Ovary (tissue), 7 donors: ENCODE measurements at regions not wholly inside any gene's neighbourhood (a gene's known extent, or its start where the extent isn't known, plus 50 kb on each side); places are given as distances from the start of the nearest gene placed in this dataset.
A peak's percentile ranks its signal among the peaks of the same experiment; 100 is the strongest.

Experiments used
- DNase-seq, 5 donors: peaks; one replicate each; pipeline ENCODE4 v3.0.0-alpha.2; 2019 to 2020
- H3K27ac ChIP-seq, 2 donors: fragments of 200-600 bp; one replicate each; pipeline versions ENCODE4 v1.5.1 to v1.8.0; 2019 to 2022
- H3K27me3 ChIP-seq: fragments of 200-600 bp; one replicate; pipeline ENCODE4 v1.8.0; 2022
- H3K36me3 ChIP-seq: fragments of 200-600 bp; sonication (generic); one replicate; pipeline ENCODE4 v1.5.1; 2019
- H3K4me1 ChIP-seq: one replicate; pipeline ENCODE4 v1.8.1; 2013; ENCODE audit warnings: mild to moderate bottlenecking, moderate library complexity; ENCODE audit not compliant: insufficient read depth
- H3K4me3 ChIP-seq: fragments of 200-600 bp; sonication (generic); one replicate; pipeline ENCODE4 v1.5.1; 2017
- H3K9me3 ChIP-seq, 2 donors: fragments of 200-600 bp in 1 of 2; sonication (generic) in 1 of 2; one replicate each; pipeline versions ENCODE4 v1.5.1 to v1.8.1; 2013 to 2019; ENCODE audit warnings: mild to moderate bottlenecking in 1 of 2, moderate library complexity in 1 of 2
- CTCF ChIP-seq, 3 donors: fragments of 450-650 bp in 2 of 3; fragments of 200-600 bp in 1 of 3; IDR thresholded peaks; one replicate each; pipeline versions ENCODE4 v1.5.1 to v1.8.0; 2016 to 2022; ENCODE audit warnings: antibody characterized with exemption in 3 of 3, mild to moderate bottlenecking in 1 of 3
- EP300 ChIP-seq: sonication (generic); formaldehyde crosslinking; IDR thresholded peaks from one replicate; pipeline ENCODE4 v1.6.1; 2017; ENCODE audit warnings: antibody characterized with exemption
- POLR2A ChIP-seq: fragments of 450-650 bp; IDR thresholded peaks from one replicate; pipeline ENCODE4 v1.6.1; 2017; ENCODE audit warnings: antibody characterized with exemption, mild to moderate bottlenecking, moderate library complexity
- WGBS, 3 donors: extraction: QIAGEN DNeasy Blood & Tissue Kit in 1 of 3; methylation state at CpG; one replicate each; pipeline versions ENCODE4 v1.1.5 to v1.1.7; 2013 to 2017; 5-methylcytosine and 5-hydroxymethylcytosine counted together
- intact Hi-C, 4 donors: fragments of 100-400 bp; cut with DNase I; formaldehyde crosslinking; loops; one replicate each; pipeline versions ENCODE4 v1.11.0 to v1.15.1; 2022 to 2023
- donor health status: DM: no; HTN: no; CAD: no; lungs with moderate emphysema.
- donor health status: DM: no; HTN: no; CAD: no.
- donor health status: Bipolar disorder and iron deficiency.
- donor health status: DM: no; HTN: no; CAD: no.
- donor health status: DM: yes; HTN: yes; CAD: no.

- H3K27me3 ChIP-seq: no peaks in the 10 kb centered on the region
- TF ChIP-seq POLR2A (no peak), CTCF (IDR thresholded peaks at IDR 0.05) (no peak), EP300 (no peak)
- WGBS, 3 donors: 21 to 35% (median 26%) methylated on average over 1 of the region's 1 CpG
- no peaks in the 10 kb centered on the region for H3K36me3 ChIP-seq
- H3K4me1 ChIP-seq: no peaks in the 10 kb centered on the region
- intact Hi-C loops: no loop called here
- H3K9me3 ChIP-seq: no peaks in the 10 kb centered on the region
- H3K27ac ChIP-seq: no peak overlapping the region
- no peak overlapping the region for H3K4me3 ChIP-seq
- DNase-seq: peak in 2 of 5 donors; percentile 38 to 55
These were observed 122.5 kb upstream of the GDNF start for GRCh38 chr5:37962389-37962788.

- no peak for DNase-seq
- Histone ChIP-seq H3K9me3 (no peaks in the 10 kb centered on the region), H3K4me1 (no peaks in the 10 kb centered on the region), H3K27ac (no peak overlapping the region), H3K4me3 (no peak overlapping the region), H3K27me3 (no peaks in the 10 kb centered on the region), H3K36me3 (no peaks in the 10 kb centered on the region)
- intact Hi-C loops: no loop called here
- WGBS, 3 donors: 75 to 89% (median 85%) methylated on average over 1 of the region's 1 CpG
- TF ChIP-seq CTCF (IDR thresholded peaks at IDR 0.05): no peak
- TF ChIP-seq EP300: no peak
- no peak for TF ChIP-seq POLR2A
These were observed 117.4 kb upstream of the GDNF start for GRCh38 chr5:37957218-37957617.

GRCh38 chr5:37955748-37956147 is 115.9 kb upstream of the GDNF start:
- no peak for DNase-seq
- Histone ChIP-seq H3K4me3 (no peak overlapping the region), H3K36me3 (no peaks in the 10 kb centered on the region), H3K4me1 (no peaks in the 10 kb centered on the region), H3K9me3 (no peaks in the 10 kb centered on the region), H3K27ac (no peak overlapping the region), H3K27me3 (no peaks in the 10 kb centered on the region)
- TF ChIP-seq EP300 (no peak), CTCF (IDR thresholded peaks at IDR 0.05) (no peak), POLR2A (no peak)
- WGBS, 3 donors: 93 to 96% (median 96%) methylated on average over 4 of the region's 4 CpGs
- intact Hi-C loops: no loop called here

- Histone ChIP-seq H3K36me3 (no peaks in the 10 kb centered on the region), H3K9me3 (no peaks in the 10 kb centered on the region), H3K27me3 (no peaks in the 10 kb centered on the region), H3K4me3 (no peak overlapping the region), H3K4me1 (no peaks in the 10 kb centered on the region), H3K27ac (no peak overlapping the region)
- intact Hi-C loops: no loop called here
- TF ChIP-seq POLR2A (no peak), EP300 (no peak), CTCF (IDR thresholded peaks at IDR 0.05) (no peak)
- no peak for DNase-seq
These were observed 114.7 kb upstream of the GDNF start for GRCh38 chr5:37954561-37954960.
